GM18505 (cell line): ENCODE measurements at regions not wholly inside any gene's neighbourhood (a gene's known extent, or its start where the extent isn't known, plus 50 kb on each side); places are given as distances from the start of the nearest gene placed in this dataset.

Experiments used
- ATAC-seq: cut with Tn5 transposase; IDR thresholded peaks from one replicate; pipeline ENCODE4 v1.9.1; 2021; ENCODE audit not compliant: unreplicated experiment
- POLR2A ChIP-seq: IDR thresholded peaks from 4 replicates; pipeline ENCODE4 v1.6.1; 2011; ENCODE audit warnings: borderline replicate concordance; ENCODE audit not compliant: insufficient read depth, insufficient read length; ENCODE audit errors: extremely low read depth

DNA sequence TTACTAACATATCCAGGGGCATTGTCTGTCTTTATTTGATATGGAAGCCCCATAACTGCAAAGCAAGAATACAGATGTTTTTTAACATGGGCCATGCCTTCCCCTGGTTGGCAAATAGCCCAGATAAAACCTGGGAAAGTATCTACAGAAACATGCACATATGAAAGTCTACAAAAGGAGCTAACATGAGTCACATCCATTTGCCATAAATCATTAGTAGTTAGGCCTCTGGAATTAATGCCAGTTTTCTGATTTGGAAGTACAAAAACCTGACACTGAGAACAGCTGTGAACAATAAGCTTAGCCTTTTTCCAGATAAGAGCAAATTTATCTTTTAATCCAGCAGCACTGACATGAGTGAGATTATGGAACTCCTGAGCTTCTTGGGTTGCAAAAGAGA is 418.0 kb upstream of the IMPG1 start:
- no peak for TF ChIP-seq POLR2A
- ATAC-seq = no peak

DNA sequence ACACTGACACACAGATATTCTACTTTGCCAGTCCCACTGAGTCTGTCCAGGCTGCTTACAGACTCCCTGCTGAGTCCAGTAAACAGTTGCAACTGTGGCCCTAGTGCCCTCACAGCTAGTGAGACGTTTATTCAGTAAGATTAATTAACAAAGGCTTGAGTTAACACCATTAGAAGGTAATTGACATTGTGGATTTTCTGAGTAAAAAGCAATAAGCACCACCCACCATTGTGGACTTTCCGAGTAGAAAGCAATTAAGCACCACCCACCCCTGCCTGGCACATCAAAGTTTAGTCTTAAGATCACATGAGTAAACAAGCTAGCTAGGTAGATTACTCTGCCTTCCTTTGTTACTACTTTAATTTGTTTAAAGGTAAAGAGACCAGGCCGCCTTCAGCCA is 408.6 kb upstream of the IMPG1 start:
- ATAC-seq = no peak
- no peak for TF ChIP-seq POLR2A

DNA sequence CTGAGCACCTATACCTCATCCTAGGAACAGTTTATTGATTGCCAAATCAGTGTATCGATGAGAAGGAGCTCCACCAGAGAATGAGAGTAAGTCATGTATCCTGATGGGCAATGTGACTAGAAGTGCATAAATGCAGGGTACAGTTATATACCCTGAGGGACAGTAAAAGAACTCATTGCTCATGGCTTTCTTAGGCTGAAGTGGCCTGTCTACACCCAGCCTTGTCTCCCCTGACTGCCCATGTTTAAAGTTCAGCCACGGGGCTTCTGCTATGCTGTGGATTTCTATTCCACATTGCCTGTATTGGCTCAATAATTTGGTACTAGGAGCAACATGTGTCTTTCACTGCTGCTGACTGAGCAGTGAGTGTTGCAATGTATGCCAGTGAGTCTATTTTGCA is 400.4 kb upstream of the IMPG1 start:
- no peak for ATAC-seq
- no peak for TF ChIP-seq POLR2A

DNA sequence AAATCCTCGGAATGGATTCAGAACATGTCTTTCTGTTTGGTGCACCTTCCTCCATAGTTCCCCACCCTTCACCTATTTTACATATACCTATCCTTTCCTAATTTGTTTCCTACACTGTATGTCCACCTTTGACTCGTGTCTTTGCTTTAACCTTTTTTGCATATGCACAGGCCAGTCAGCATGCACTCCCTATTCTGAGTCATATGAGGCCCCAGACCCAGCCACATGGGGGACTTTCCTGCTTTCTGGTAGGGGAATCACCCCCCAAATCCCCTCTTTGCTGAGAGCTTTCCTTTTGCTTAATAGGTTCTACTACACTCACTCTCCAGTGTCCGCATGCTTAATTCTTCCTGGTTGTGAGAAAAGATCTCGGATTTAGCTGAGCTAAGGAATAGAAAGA is 393.8 kb upstream of the IMPG1 start:
- no peak for ATAC-seq

DNA sequence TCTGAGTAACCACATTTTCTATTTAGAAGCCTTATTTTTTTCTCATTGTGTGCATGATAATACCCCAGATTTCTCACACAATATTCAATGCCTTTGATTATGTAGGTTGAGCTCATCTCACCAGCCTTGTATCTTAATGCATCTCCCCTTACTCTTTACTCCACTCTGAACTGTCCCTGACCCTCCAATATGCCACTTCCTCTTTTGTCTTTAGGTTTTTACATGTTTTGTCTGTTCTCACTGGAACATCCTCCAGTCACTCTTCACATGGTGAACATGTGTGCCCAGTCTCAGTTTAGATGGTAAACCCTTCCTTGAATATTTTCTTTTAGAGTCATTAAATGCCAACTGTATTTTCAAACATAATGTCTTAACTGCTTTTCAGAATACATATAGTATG is 392.9 kb upstream of the IMPG1 start:
- no peak for ATAC-seq
- TF ChIP-seq POLR2A = no peak

More for the DNA sequence above, 393.8 kb upstream of the IMPG1 start:
- TF ChIP-seq POLR2A = no peak

DNA sequence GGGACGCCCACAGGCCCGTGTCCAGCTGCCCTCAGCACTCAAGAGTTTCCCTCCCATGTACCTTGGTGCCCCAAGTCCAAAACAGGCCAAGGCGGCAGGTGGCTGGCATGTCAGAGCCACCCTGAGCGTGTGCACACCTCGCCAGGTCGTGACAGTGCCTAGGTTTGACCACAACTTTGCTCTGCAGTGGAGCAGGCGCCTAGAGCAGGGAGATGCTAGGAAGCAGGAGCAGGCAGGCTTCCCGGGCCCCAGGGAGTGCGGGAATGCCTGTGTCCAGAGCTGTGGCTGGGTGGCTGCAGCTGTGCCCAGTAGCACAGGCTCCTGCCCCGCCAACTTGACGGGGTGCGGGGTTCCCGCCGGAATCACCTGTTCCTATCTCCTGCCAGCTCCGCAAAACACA is 380.8 kb upstream of the IMPG1 start:
- ATAC-seq = no peak

DNA sequence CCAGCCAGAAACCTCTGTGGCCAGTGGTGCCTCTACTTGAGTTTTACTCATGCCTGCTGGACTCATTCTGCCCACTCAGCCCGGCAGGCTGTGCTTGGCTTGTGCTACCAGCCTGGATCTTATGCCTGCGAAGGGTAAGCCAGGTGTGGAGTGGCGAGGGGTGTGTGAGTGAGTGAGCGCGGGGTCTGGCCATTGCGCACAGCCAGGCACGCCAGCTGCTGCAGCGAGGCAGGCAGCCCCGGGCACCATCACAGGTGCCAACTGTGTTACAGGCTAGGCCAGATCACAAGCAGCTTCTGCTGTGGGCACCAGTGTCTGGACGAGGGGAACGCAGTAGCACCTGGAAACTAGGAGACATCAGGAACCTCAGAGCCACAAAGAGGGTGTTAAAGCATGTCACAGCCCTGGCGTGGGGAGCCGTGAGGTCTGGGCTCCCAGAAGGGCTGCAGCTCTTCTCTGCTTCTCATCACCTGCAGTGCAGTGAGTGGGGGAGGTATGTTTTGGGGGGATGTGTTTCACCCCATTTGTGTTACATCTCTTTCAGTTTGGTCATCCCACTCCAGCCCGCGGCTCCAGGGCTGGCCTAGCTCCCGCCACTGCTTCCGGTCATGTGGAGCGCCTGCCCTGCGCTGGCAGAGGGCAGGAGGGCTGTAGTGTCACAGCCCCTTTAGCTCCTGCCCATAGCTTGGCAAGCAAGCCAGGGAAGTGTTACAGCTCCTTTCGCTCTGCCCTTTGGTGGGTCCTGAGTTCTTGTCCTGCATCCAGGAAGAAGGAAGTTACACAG is 379.7 kb upstream of the IMPG1 start:
- TF ChIP-seq POLR2A = no peak
- no peak for ATAC-seq

More for the DNA sequence above, 380.8 kb upstream of the IMPG1 start:
- TF ChIP-seq POLR2A = no peak

DNA sequence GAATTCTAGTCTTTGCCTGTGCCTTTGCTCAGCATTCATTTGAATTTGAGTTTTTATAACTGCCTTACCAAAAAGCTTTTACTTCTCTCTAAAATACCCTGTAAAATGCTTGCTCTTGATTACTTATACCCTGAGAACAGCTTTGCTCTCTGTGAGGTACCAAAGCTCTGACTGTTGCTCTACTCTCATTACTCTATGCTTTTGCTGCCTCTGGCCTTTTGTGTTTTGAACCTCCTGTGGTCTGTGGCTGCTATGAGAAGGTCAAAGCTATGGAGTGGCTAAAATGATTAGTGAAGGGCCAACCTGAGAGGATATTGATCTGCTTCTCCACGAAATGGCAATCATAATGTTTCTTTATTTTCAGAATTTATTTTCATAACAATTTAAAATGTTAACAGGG is 375.6 kb upstream of the IMPG1 start:
- no peak for TF ChIP-seq POLR2A
- no peak for ATAC-seq

DNA sequence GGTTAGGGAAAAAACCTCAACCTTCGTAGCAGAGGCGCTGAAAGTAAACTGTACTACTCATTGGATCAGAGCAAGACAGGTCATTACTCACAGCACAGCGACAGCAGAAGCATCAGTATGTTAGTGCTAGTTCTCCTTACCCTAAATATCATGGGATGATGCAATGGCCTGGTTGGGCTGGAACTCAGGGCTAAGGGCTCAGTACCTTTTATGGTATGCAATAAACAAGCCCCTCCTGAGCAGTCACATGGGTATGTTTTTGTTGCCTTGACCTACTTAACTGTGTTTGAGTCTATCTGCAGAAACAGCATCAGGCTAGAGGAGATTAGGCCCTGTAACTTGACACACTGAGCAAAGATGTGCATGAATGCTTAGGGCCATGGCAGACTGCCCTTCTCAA is 369.4 kb upstream of the IMPG1 start:
- TF ChIP-seq POLR2A = no peak
- no peak for ATAC-seq

DNA sequence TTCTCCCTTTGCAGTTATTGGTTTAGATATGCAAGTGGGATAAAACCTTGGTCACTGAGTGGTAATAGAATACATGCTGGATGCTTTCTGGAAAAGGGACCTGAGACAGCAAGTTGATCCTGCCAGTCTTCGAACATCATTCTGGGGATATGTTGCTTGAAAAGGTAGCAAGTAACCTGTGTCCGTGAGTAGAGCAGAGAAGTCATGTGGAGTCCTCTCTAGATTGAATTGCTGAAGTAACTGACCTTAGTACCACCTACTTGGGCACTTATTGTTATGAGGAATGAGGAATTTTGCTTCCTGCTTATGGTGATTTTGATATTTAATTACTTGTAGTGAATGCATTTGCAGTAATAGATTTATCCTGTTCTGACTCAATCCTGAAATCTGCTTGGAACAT is 367.3 kb upstream of the IMPG1 start:
- no peak for TF ChIP-seq POLR2A
- no peak for ATAC-seq

DNA sequence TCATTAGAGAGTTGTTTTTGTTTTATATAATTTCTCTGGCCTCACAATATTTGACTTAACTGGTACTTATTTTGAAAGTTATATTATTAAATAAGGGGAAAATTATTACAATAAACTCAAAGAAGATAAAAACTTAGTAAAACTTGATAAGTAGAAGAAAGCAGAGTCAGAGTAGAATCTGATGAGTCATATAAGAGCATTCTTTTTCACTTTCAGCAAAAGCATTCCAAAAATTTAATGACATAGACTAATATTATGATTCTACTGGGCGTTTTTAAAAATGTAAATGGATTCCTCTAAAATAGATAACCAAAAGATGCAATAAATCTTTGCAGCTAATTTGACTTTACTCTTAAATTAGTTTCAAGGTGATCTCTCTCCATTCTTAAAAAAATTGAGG is 366.3 kb upstream of the IMPG1 start:
- TF ChIP-seq POLR2A = no peak

DNA sequence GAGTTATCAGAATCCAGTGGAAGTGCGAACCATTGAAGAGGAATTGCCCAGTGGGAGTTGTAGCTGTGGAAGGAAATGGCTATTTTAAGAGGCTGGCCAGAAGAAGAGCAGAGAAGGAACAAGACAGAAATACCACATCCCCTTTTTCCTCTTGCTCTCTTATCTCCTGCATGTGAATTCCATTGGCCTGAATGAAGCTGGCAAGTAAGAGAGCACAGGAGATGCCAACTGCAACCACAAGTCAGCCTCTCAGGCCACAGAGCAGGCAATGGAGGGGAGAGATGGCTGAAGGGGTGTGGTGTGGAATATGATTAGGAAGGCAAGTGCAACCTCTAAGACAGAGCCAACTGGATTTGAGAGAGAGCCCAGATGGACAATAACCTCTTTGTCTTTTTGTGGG is 362.7 kb upstream of the IMPG1 start:
- no peak for TF ChIP-seq POLR2A
- ATAC-seq = no peak

More for the DNA sequence above, 366.3 kb upstream of the IMPG1 start:
- ATAC-seq = no peak

DNA sequence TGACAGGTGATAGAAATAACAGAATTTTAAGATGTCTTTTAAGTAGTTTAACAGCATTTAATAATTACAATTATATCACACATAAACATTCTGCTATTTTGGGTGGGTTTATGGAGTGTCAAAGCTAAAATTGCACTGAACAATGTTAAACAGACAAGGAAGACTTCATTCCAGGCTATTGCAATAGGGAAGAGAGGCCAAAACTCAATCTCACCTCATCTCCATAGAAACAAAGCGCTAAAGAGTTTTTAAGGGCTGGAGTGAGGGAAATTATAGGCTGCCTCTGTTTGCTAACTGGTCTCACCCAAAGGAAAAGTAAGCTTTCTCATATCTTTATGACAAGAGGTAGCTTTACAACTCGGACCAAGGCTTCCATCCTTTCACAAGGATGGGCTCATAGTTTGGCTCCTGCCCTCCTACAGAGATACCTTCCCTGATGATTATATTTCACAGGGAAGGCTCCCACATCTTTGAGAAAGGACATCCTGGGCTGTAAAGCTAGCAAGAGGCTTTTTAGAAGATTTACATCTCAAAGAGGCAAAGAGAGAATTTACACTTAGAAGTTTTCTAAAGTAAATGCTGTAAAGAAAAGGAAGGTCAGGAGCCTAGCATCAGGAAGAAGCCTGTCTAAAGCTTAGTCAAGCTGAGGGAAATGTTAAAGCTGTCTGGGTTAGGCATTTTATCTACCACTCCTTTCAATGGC is 350.2 kb upstream of the IMPG1 start:
- no peak for ATAC-seq
- TF ChIP-seq POLR2A = no peak

DNA sequence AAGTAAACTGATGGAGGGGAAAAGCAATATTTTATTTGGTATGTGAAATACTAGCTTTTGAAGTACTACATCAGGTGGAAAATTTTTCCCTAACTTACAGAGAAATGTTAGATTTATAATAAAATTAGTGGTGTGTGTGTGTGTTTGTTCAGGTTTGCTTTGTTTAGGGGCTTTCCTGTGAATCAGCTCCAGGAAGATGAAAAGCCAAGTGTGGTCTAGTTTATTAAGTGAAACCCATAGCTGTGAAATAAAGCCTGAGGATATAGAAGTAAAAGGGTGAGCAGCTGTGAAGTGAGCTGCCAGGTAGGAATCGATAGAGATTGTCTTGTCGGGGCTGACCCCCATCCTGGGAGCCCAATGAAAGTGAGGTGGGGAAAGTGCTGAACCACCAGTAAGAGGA is 347.6 kb upstream of the IMPG1 start:
- no peak for ATAC-seq

More for the DNA sequence above, 347.6 kb upstream of the IMPG1 start:
- no peak for TF ChIP-seq POLR2A
